ENCODE measurements at regions not wholly inside any gene's neighbourhood (a gene's known extent, or its start where the extent isn't known, plus 50 kb on each side); places are given as distances from the start of the nearest gene placed in this dataset.

- H3K4me3 ChIP-seq (ENCODE audit: low read depth, low read length): no peak overlapping the region
- no peak for DNase-seq (ENCODE audit: low read depth)
- TF ChIP-seq CTCF (conservative IDR thresholded peaks at IDR 0.05; ENCODE audit: low read depth, low read length): no peak
Observed at GRCh38 chr2:3981446-3981987, 278.1 kb downstream of the DCDC2C start.

GRCh38 chr2:3982160-3982559 lies 278.8 kb downstream of the DCDC2C start:
- H3K4me3 ChIP-seq (ENCODE audit: low read depth, low read length): no peak overlapping the region
- no peak for TF ChIP-seq CTCF (conservative IDR thresholded peaks at IDR 0.05; ENCODE audit: low read depth, low read length)
- no peak for DNase-seq (ENCODE audit: low read depth)

- no peak for DNase-seq (ENCODE audit: low read depth)
- no peak overlapping the region for H3K4me3 ChIP-seq (ENCODE audit: low read depth, low read length)
- TF ChIP-seq CTCF (conservative IDR thresholded peaks at IDR 0.05; ENCODE audit: low read depth, low read length): no peak
Observed at GRCh38 chr2:3986063-3986462, 282.7 kb downstream of the DCDC2C start.

- no peak overlapping the region for H3K4me3 ChIP-seq (ENCODE audit: low read depth, low read length)
Observed at GRCh38 chr2:3986530-3987258, 283.3 kb downstream of the DCDC2C start.

GRCh38 chr2:4002841-4003403 lies 299.5 kb downstream of the DCDC2C start:
- TF ChIP-seq CTCF (conservative IDR thresholded peaks at IDR 0.05; ENCODE audit: low read depth, low read length): no peak
- no peak for DNase-seq (ENCODE audit: low read depth)
- no peak overlapping the region for H3K4me3 ChIP-seq (ENCODE audit: low read depth, low read length)

More at GRCh38 chr2:3986530-3987258, 283.3 kb downstream of the DCDC2C start:
- no peak for DNase-seq (ENCODE audit: low read depth)
- TF ChIP-seq CTCF (conservative IDR thresholded peaks at IDR 0.05; ENCODE audit: low read depth, low read length): no peak

- TF ChIP-seq CTCF (conservative IDR thresholded peaks at IDR 0.05; ENCODE audit: low read depth, low read length): no peak
- no peak for DNase-seq (ENCODE audit: low read depth)
Observed at GRCh38 chr2:4012197-4012596, 308.8 kb downstream of the DCDC2C start.

More at GRCh38 chr2:4012197-4012596, 308.8 kb downstream of the DCDC2C start:
- no peak overlapping the region for H3K4me3 ChIP-seq (ENCODE audit: low read depth, low read length)

All from choroid plexus epithelial cell (primary cell).